ENCODE measurements at regions not wholly inside any gene's neighbourhood (a gene's known extent, or its start where the extent isn't known, plus 50 kb on each side); places are given as distances from the start of the nearest gene placed in this dataset.

DNA sequence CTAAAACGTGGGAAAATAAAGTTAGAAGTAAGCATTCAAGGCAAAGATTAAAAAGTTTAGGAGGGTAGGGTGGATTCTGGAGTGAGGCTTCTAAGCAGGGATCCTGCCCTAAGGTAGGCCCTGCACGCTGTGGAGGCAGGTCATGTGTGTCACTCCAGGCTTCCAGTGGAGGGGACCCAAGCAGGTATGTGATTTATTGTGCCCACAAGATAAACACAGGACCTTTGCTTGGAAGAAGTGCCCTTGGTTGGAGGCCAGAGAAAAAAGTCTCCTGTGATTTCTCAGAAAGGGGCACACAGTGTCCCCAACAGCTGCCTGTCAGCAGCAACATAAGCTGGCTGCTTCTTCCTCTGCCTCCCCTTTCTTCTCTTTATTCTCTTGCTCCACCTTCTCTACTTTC is 110.8 kb downstream of the FOXD2 start:
- TF ChIP-seq, protein P1, sequence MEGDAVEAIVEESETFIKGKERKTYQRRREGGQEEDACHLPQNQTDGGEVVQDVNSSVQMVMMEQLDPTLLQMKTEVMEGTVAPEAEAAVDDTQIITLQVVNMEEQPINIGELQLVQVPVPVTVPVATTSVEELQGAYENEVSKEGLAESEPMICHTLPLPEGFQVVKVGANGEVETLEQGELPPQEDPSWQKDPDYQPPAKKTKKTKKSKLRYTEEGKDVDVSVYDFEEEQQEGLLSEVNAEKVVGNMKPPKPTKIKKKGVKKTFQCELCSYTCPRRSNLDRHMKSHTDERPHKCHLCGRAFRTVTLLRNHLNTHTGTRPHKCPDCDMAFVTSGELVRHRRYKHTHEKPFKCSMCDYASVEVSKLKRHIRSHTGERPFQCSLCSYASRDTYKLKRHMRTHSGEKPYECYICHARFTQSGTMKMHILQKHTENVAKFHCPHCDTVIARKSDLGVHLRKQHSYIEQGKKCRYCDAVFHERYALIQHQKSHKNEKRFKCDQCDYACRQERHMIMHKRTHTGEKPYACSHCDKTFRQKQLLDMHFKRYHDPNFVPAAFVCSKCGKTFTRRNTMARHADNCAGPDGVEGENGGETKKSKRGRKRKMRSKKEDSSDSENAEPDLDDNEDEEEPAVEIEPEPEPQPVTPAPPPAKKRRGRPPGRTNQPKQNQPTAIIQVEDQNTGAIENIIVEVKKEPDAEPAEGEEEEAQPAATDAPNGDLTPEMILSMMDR (IDR thresholded peaks at IDR 0.05; ENCODE audit: low read length) = no peak
- TF ChIP-seq EZH2 (IDR thresholded peaks at IDR 0.05; ENCODE audit: borderline replicate concordance, low read length) = no peak
- H3K27ac ChIP-seq (ENCODE audit: low read depth, low read length, poor library complexity, severe bottlenecking) = no peak overlapping the region
- H4K20me1 ChIP-seq (ENCODE audit: insufficient read depth, low read length) = no peaks in the 10 kb centered on the region
- no peaks in the 10 kb centered on the region for H3K27me3 ChIP-seq (ENCODE audit: insufficient read depth, low read length)
- H3K79me2 ChIP-seq (ENCODE audit: insufficient read depth, low read length) = no peaks in the 10 kb centered on the region
- H3K4me1 ChIP-seq (ENCODE audit: insufficient read depth, low read length, severe bottlenecking) = no peaks in the 10 kb centered on the region
- no peaks in the 10 kb centered on the region for H3K9me3 ChIP-seq (ENCODE audit: low read length)
- no peaks in the 10 kb centered on the region for H3K36me3 ChIP-seq (ENCODE audit: insufficient read depth, low read length)
- no peak overlapping the region for H3K4me2 ChIP-seq (ENCODE audit: low read length)
- no peaks in the 10 kb centered on the region for H3F3A ChIP-seq (ENCODE audit: insufficient read depth, low read length)
- no peak overlapping the region for H3K4me3 ChIP-seq (ENCODE audit: low read depth, low read length, poor library complexity, severe bottlenecking)
- H2AFZ ChIP-seq (ENCODE audit: low read length) = no peak overlapping the region
- H3K9ac ChIP-seq (ENCODE audit: low read length) = no peak overlapping the region
- H3K9me2 ChIP-seq (ENCODE audit: low read depth, low read length) = no peaks in the 10 kb centered on the region

DNA sequence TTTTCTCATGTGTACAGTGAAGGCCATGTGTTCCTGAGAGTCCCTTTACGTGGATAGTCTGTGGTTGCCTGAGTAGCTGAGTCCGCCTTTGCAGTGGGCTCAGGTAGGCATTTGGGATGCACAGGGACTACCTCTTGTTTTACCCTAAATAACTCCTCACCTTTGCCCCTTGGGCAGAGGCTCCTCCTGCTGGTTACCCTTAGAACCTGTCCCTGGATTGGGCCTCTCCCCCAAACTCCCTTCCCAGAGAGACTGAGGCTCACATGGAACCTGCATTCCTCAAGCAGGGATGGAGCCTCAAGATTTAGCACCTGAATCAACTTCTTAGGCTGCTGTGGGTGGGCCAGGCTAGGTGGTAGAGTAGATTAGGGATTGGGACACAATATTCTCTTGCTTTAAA is 111.7 kb downstream of the FOXD2 start:
- Histone ChIP-seq H3K27me3 (ENCODE audit: insufficient read depth, low read length) (no peaks in the 10 kb centered on the region; the same call in 1 of the 2 replicates), H3K79me2 (ENCODE audit: insufficient read depth, low read length) (no peaks in the 10 kb centered on the region), H3F3A (ENCODE audit: insufficient read depth, low read length) (no peaks in the 10 kb centered on the region)

DNA sequence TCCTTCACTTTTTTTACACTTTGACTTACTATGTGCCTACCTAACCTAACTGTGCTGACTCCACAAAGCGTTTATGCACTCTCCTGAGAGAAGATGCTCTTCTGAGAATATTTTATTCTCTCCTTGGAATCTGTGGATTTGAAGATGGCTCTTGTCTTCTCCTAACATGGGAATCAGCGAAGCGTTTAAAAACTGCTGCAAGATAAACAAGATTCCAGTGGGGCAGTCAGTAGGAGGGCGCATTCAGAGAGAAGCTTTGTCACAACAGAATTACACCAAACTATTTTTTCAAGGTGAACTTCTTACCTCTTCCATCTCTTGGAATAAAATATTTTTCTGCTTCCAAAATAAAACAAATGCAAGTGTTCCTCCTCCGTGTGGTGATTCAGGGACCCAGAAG is 113.1 kb downstream of the FOXD2 start:
- TF ChIP-seq, protein P1 (IDR thresholded peaks at IDR 0.05; ENCODE audit: low read length) = no peak
- TF ChIP-seq EZH2 (IDR thresholded peaks at IDR 0.05; ENCODE audit: borderline replicate concordance, low read length) = no peak
- Histone ChIP-seq H3K4me2 (ENCODE audit: low read length) (no peak overlapping the region), H3K36me3 (ENCODE audit: insufficient read depth, low read length) (no peaks in the 10 kb centered on the region), H4K20me1 (ENCODE audit: insufficient read depth, low read length) (no peaks in the 10 kb centered on the region), H3K9ac (ENCODE audit: low read length) (no peak overlapping the region), H3F3A (ENCODE audit: insufficient read depth, low read length) (no peaks in the 10 kb centered on the region), H3K27me3 (ENCODE audit: insufficient read depth, low read length) (no peaks in the 10 kb centered on the region; the same call in none of the 2 replicates), H3K4me1 (ENCODE audit: insufficient read depth, low read length, severe bottlenecking) (no peaks in the 10 kb centered on the region), H3K9me3 (ENCODE audit: low read length) (no peaks in the 10 kb centered on the region), H3K27ac (ENCODE audit: low read depth, low read length, poor library complexity, severe bottlenecking) (no peak overlapping the region), H2AFZ (ENCODE audit: low read length) (no peak overlapping the region), H3K79me2 (ENCODE audit: insufficient read depth, low read length) (no peaks in the 10 kb centered on the region), H3K4me3 (ENCODE audit: low read depth, low read length, poor library complexity, severe bottlenecking) (no peak overlapping the region), H3K9me2 (ENCODE audit: low read depth, low read length) (no peaks in the 10 kb centered on the region)

More for the DNA sequence above, 111.7 kb downstream of the FOXD2 start:
- H3K9ac ChIP-seq (ENCODE audit: low read length) = no peak overlapping the region
- no peaks in the 10 kb centered on the region for H4K20me1 ChIP-seq (ENCODE audit: insufficient read depth, low read length)
- no peaks in the 10 kb centered on the region for H3K9me3 ChIP-seq (ENCODE audit: low read length)
- H3K27ac ChIP-seq (ENCODE audit: low read depth, low read length, poor library complexity, severe bottlenecking) = no peak overlapping the region
- H3K4me2 ChIP-seq (ENCODE audit: low read length) = no peak overlapping the region
- H3K9me2 ChIP-seq (ENCODE audit: low read depth, low read length) = no peaks in the 10 kb centered on the region
- TF ChIP-seq, protein P1 (IDR thresholded peaks at IDR 0.05; ENCODE audit: low read length) = no peak
- TF ChIP-seq EZH2 (IDR thresholded peaks at IDR 0.05; ENCODE audit: borderline replicate concordance, low read length) = no peak
- H2AFZ ChIP-seq (ENCODE audit: low read length) = no peak overlapping the region
- H3K4me3 ChIP-seq (ENCODE audit: low read depth, low read length, poor library complexity, severe bottlenecking) = no peak overlapping the region
- no peaks in the 10 kb centered on the region for H3K4me1 ChIP-seq (ENCODE audit: insufficient read depth, low read length, severe bottlenecking)
- no peaks in the 10 kb centered on the region for H3K36me3 ChIP-seq (ENCODE audit: insufficient read depth, low read length)

Data from OCI-LY1 (cell line).